ENCODE measurements at regions not wholly inside any gene's neighbourhood (a gene's known extent, or its start where the extent isn't known, plus 50 kb on each side); places are given as distances from the start of the nearest gene placed in this dataset.

GRCh38 chr5:143495821-143496275, 92.4 kb upstream of the NR3C1 start:
- peak overlapping the region in 1 of 3 experiments; percentile 43 for H3K4me3 ChIP-seq (replicated peaks in 1 of 3; ENCODE audit: low read depth in 2 of 3, low read length in 3 of 3)
- Mint-ChIP-seq H3K36me3 (no peaks in the 10 kb centered on the region), H3K27ac (peak overlapping the region; percentile 65 to 92 (median 86)), H3K9me3 (peaks cover 0 to 2% (median 0%) of the 10 kb centered on the region in 7 donors), H3K4me3 (peak overlapping the region; percentile 28 to 44), H3K4me1 (peaks cover 45% of the 10 kb centered on the region), H3K27me3 (ENCODE audit: low read depth in 3 of 3) (peaks cover 0 to 6% (median 0%) of the 10 kb centered on the region in 3 donors)
- WGBS (ENCODE audit: insufficient coverage), result no CpG with 5 or more reads among the region's 2 CpGs
- H3K79me2 ChIP-seq (ENCODE audit: insufficient read depth, low read length), result no peaks in the 10 kb centered on the region
- no peaks in the 10 kb centered on the region for H3K9me3 ChIP-seq (replicated peaks in 1 of 2; ENCODE audit: control insufficient read depth in 1 of 2, insufficient read depth in 1 of 2, low read length in 2 of 2)
- TF ChIP-seq CTCF (IDR thresholded peaks at IDR 0.05), result no peak
- H3K27ac ChIP-seq (ENCODE audit: low read depth in 1 of 2, low read length in 2 of 2), result peak overlapping the region in 1 of 2 donors; percentile 62
- H3K9ac ChIP-seq (ENCODE audit: insufficient read depth, low read length, poor library complexity, severe bottlenecking), result no peak overlapping the region
- no peaks in the 10 kb centered on the region for H4K20me1 ChIP-seq (ENCODE audit: insufficient read depth, low read length)
- H2AFZ ChIP-seq (ENCODE audit: insufficient read depth, low read depth, low read length, poor library complexity, severe bottlenecking), result peak overlapping the region; percentile 18
- no peaks in the 10 kb centered on the region for H3K36me3 ChIP-seq (replicated peaks in 1 of 2; ENCODE audit: control insufficient read depth in 1 of 2, insufficient read depth in 2 of 2, low read length in 2 of 2)
- intact Hi-C loops (cut with micrococcal nuclease), result loop anchor here in 1 of 2 donors (10.0 kb wide), 1 partner anchor 59 kb away; no protein-coding TSS in a partner anchor
- peaks cover 39 to 42% of the 10 kb centered on the region in 2 donors for H3K4me1 ChIP-seq (ENCODE audit: control insufficient read depth in 1 of 2, insufficient read depth in 2 of 2, low read length in 2 of 2)
- peak; percentile 53 to 86 (median 77) for DNase-seq
- peak overlapping the region; percentile 49 for H3K4me2 ChIP-seq (replicated peaks; ENCODE audit: extremely low read depth, low read length, poor library complexity, severe bottlenecking)
- no peaks in the 10 kb centered on the region for H3K27me3 ChIP-seq (ENCODE audit: control insufficient read depth in 2 of 2, insufficient read depth in 2 of 2, low read length in 2 of 2)

GRCh38 chr5:143495110-143495509, 91.6 kb upstream of the NR3C1 start:
- H3K4me1 Mint-ChIP-seq, result peaks cover 45% of the 10 kb centered on the region
- intact Hi-C loops (cut with micrococcal nuclease), result loop anchor here in 1 of 2 donors (10.0 kb wide), 1 partner anchor 60 kb away; no protein-coding TSS in a partner anchor

More at GRCh38 chr5:143495110-143495509, 91.6 kb upstream of the NR3C1 start:
- no peak for TF ChIP-seq CTCF (IDR thresholded peaks at IDR 0.05)
- Histone ChIP-seq H4K20me1 (ENCODE audit: insufficient read depth, low read length) (no peaks in the 10 kb centered on the region), H2AFZ (ENCODE audit: insufficient read depth, low read depth, low read length, poor library complexity, severe bottlenecking) (no peak overlapping the region), H3K4me2 (replicated peaks; ENCODE audit: extremely low read depth, low read length, poor library complexity, severe bottlenecking) (peak overlapping the region; percentile 49), H3K9ac (ENCODE audit: insufficient read depth, low read length, poor library complexity, severe bottlenecking) (no peak overlapping the region), H3K4me3 (replicated peaks in 1 of 3; ENCODE audit: low read depth in 2 of 3, low read length in 3 of 3) (peak overlapping the region in 1 of 3 experiments; percentile 43), H3K27me3 (ENCODE audit: control insufficient read depth in 2 of 2, insufficient read depth in 2 of 2, low read length in 2 of 2) (no peaks in the 10 kb centered on the region), H3K27ac (ENCODE audit: low read depth in 1 of 2, low read length in 2 of 2) (peak overlapping the region in 1 of 2 donors; percentile 62), H3K4me1 (ENCODE audit: control insufficient read depth in 1 of 2, insufficient read depth in 2 of 2, low read length in 2 of 2) (peaks cover 39 to 42% of the 10 kb centered on the region in 2 donors), H3K79me2 (ENCODE audit: insufficient read depth, low read length) (no peaks in the 10 kb centered on the region), H3K36me3 (replicated peaks in 1 of 2; ENCODE audit: control insufficient read depth in 1 of 2, insufficient read depth in 2 of 2, low read length in 2 of 2) (no peaks in the 10 kb centered on the region), H3K9me3 (replicated peaks in 1 of 2; ENCODE audit: control insufficient read depth in 1 of 2, insufficient read depth in 1 of 2, low read length in 2 of 2) (no peaks in the 10 kb centered on the region)
- Mint-ChIP-seq H3K4me3 (peak overlapping the region in 1 of 2 donors; percentile 67), H3K36me3 (no peaks in the 10 kb centered on the region), H3K9me3 (peaks cover 0 to 2% (median 0%) of the 10 kb centered on the region in 7 donors), H3K27ac (peak overlapping the region; percentile 65 to 92 (median 86)), H3K27me3 (ENCODE audit: low read depth in 3 of 3) (peaks cover 0 to 6% (median 0%) of the 10 kb centered on the region in 3 donors)
- WGBS (ENCODE audit: insufficient coverage), result no CpG with 5 or more reads among the region's 2 CpGs
- DNase-seq, result peak; percentile 13 to 49 (median 23)
